ENCODE measurements at regions not wholly inside any gene's neighbourhood (a gene's known extent, or its start where the extent isn't known, plus 50 kb on each side); places are given as distances from the start of the nearest gene placed in this dataset.

- H2BK5ac ChIP-seq (ENCODE audit: insufficient read length, low read length): no peak overlapping the region
- H3K4me2 ChIP-seq (ENCODE audit: insufficient read depth, insufficient read length, low read length): no peak overlapping the region
- Mint-ChIP-seq H3K4me1 (peaks cover 25 to 27% of the 10 kb centered on the region in 2 experiments), H3K36me3 (ENCODE audit: insufficient read depth in 1 of 3, low read depth in 3 of 3) (peaks cover 11 to 25% (median 14%) of the 10 kb centered on the region in 3 experiments), H3K4me3 (no peak overlapping the region), H3K27me3 (ENCODE audit: low read depth) (peaks cover 1% of the 10 kb centered on the region; the same call in 1 of the 2 replicates), H3K27ac (no peak overlapping the region), H3K9me3 (peaks cover 21 to 34% of the 10 kb centered on the region in 2 experiments)
- no peak overlapping the region for H3K23ac ChIP-seq (ENCODE audit: insufficient read length, low read depth, low read length)
- WGBS (ENCODE audit: extremely low coverage, insufficient read length, low lambda C conversion rate): no CpG with 5 or more reads among the region's 5 CpGs
- H2BK20ac ChIP-seq (ENCODE audit: low read depth, low read length, poor library complexity, severe bottlenecking): no peak overlapping the region
- H4K8ac ChIP-seq (replicated peaks; ENCODE audit: insufficient read length, low read depth, low read length): no peak overlapping the region
- H2BK120ac ChIP-seq (ENCODE audit: low read depth, low read length, poor library complexity, severe bottlenecking): no peak overlapping the region
- H3K79me2 ChIP-seq (ENCODE audit: insufficient read depth, low read length): no peaks in the 10 kb centered on the region
- H2BK12ac ChIP-seq (ENCODE audit: insufficient read length, low read depth, low read length): no peak overlapping the region
- no peak overlapping the region for H3K9ac ChIP-seq (ENCODE audit: extremely low read depth, insufficient read length, low read length)
- no peaks in the 10 kb centered on the region for H4K20me1 ChIP-seq (ENCODE audit: control insufficient read depth, insufficient read depth, insufficient read length)
- no peaks in the 10 kb centered on the region for H3K79me1 ChIP-seq (ENCODE audit: insufficient read depth, low read depth, low read length, poor library complexity, severe bottlenecking)
- no peaks in the 10 kb centered on the region for H3K27me3 ChIP-seq (ENCODE audit: insufficient read depth, low read length)
- H3K18ac ChIP-seq (ENCODE audit: insufficient read length, low read depth, low read length): no peak overlapping the region
- no peak overlapping the region for H2AFZ ChIP-seq (ENCODE audit: low read length)
- H3K4ac ChIP-seq (ENCODE audit: low read depth, low read length): no peak overlapping the region
- H2AK5ac ChIP-seq (ENCODE audit: insufficient read length, low read length): no peak overlapping the region
- no peak overlapping the region for H4K91ac ChIP-seq (ENCODE audit: insufficient read length, low read depth, low read length)
- no peak for TF ChIP-seq CTCF (conservative IDR thresholded peaks at IDR 0.05)
- no peak overlapping the region for H3K14ac ChIP-seq (ENCODE audit: insufficient read depth, low read length)
- no peak overlapping the region for H3K56ac ChIP-seq (ENCODE audit: insufficient read length, low read depth, low read length)
- no peak overlapping the region for H2BK15ac ChIP-seq (ENCODE audit: low read depth, low read length)
- DNase-seq: no peak
- peaks cover 8% of the 10 kb centered on the region; the same call in 1 of the 2 replicates for H3K4me1 ChIP-seq (ENCODE audit: insufficient read depth, low read length)
- H4K5ac ChIP-seq (ENCODE audit: insufficient read length, low read depth, low read length): no peak overlapping the region
- H3K27ac ChIP-seq (ENCODE audit: insufficient read length, low read depth, low read length): no peak overlapping the region
- peaks cover 6% of the 10 kb centered on the region for H3K9me3 ChIP-seq (ENCODE audit: control insufficient read depth, low read depth, low read length)
- H3K23me2 ChIP-seq (ENCODE audit: insufficient read length, low read depth, low read length, poor library complexity, severe bottlenecking): no peaks in the 10 kb centered on the region
- no peak overlapping the region for H3T11ph ChIP-seq (ENCODE audit: low read length)
Measured at GRCh38 chr3:120506076-120506827, 55.5 kb upstream of the FSTL1 start.

Measured in H9 (cell line).